Endothelial cell of umbilical vein (primary cell): ENCODE measurements at regions not wholly inside any gene's neighbourhood (a gene's known extent, or its start where the extent isn't known, plus 50 kb on each side); places are given as distances from the start of the nearest gene placed in this dataset.

Source experiments
- BruUV-seq: library from RNA; stranded (reverse); fragments of 400-500 nt; replicated peaks from 2 replicates; lab custom pipeline; 2021; lab: Mats Ljungman, UMichigan
- CTCF ChIA-PET: fragments of 300-600, 350-600 bp; sonication (Branson Sonifier 250); formaldehyde crosslinking; loops from one replicate; lab custom pipeline; 2021; ENCODE audit warnings: antibody characterized with exemption, inconsistent platforms; lab: Charles Lee
- POLR2A ChIA-PET: fragments of 300-600, 350-600 bp; sonication (Branson Sonifier 250); formaldehyde crosslinking; loops from one replicate; lab custom pipeline; 2021; ENCODE audit warnings: antibody characterized with exemption, inconsistent platforms; lab: Charles Lee
- DNase-seq: peaks from one replicate; pipeline ENCODE4 v3.0.0-alpha.2; 2011; ENCODE audit warnings: low read depth, low spot score
- FAIRE-seq: peaks from 2 replicates; lab custom pipeline; 2011; peaks lifted over from hg19 to GRCh38; lab: Jason Lieb, UNC
- H2AFZ ChIP-seq: 2 replicates; pipeline ENCODE4 v1.6.0; 2012; ENCODE audit warnings: low read depth, low read length, control low read depth, inconsistent platforms
- H3K27ac ChIP-seq: 2 replicates; pipeline ENCODE4 v1.5.1; 2011; ENCODE audit warnings: low read depth, mild to moderate bottlenecking, control low read depth, low read length, moderate library complexity; ENCODE audit not compliant: insufficient read depth
- H3K27me3 ChIP-seq, 2 experiments: 2 replicates each; pipeline versions ENCODE4 v1.6.0 to v1.6.1; 2011; ENCODE audit warnings: low read length in 2 of 2, mixed read lengths in 1 of 2; ENCODE audit not compliant: control insufficient read depth in 2 of 2, insufficient read depth in 2 of 2
- H3K36me3 ChIP-seq, 2 experiments: 2 replicates in 1 of 2; 3 replicates in 1 of 2; pipeline ENCODE4 v1.5.1; 2011; ENCODE audit warnings: low read length in 2 of 2, mild to moderate bottlenecking in 1 of 2, moderate library complexity in 1 of 2; ENCODE audit not compliant: control insufficient read depth in 2 of 2, insufficient read depth in 2 of 2; ENCODE audit errors: extremely low read depth in 1 of 2
- H3K4me1 ChIP-seq: 3 replicates; pipeline ENCODE4 v1.5.1; 2011; ENCODE audit warnings: mild to moderate bottlenecking, low read length; ENCODE audit not compliant: control insufficient read depth, insufficient read depth; ENCODE audit errors: extremely low read depth
- H3K4me2 ChIP-seq: 2 replicates; pipeline ENCODE4 v1.6.1; 2011; ENCODE audit warnings: low read length, control low read depth, mixed read lengths; ENCODE audit not compliant: insufficient read depth
- H3K4me3 ChIP-seq, 3 experiments: fragments of 200-600 bp in 1 of 3; sonication (generic), shearing (Covaris generic) in 1 of 3; replicated peaks in 1 of 3; 2 replicates each; pipeline ENCODE4 v1.5.1; 2011 to 2016; ENCODE audit warnings: control low read depth in 3 of 3, low read length in 3 of 3, mild to moderate bottlenecking in 2 of 3, inconsistent platforms in 1 of 3, low read depth in 1 of 3, moderate library complexity in 1 of 3; ENCODE audit not compliant: insufficient read depth in 1 of 3
- H3K79me2 ChIP-seq: 2 replicates; pipeline ENCODE4 v1.6.0; 2012; ENCODE audit warnings: low read length, inconsistent platforms; ENCODE audit not compliant: control insufficient read depth, insufficient read depth
- H3K9ac ChIP-seq: replicated peaks from 2 replicates; pipeline ENCODE3; 2011; ENCODE audit warnings: low read length, control low read depth; ENCODE audit not compliant: insufficient read depth; ENCODE audit errors: extremely low read depth
- H3K9me1 ChIP-seq: replicated peaks from 3 replicates; pipeline ENCODE4 v1.6.0; 2011; ENCODE audit warnings: mild to moderate bottlenecking, low read length; ENCODE audit not compliant: control insufficient read depth, insufficient read depth; ENCODE audit errors: extremely low read depth
- H3K9me3 ChIP-seq: replicated peaks from 2 replicates; pipeline ENCODE4 v1.5.1; 2012; ENCODE audit warnings: low read length, inconsistent platforms; ENCODE audit not compliant: control insufficient read depth, insufficient read depth
- H4K20me1 ChIP-seq: replicated peaks from 2 replicates; pipeline ENCODE3; 2011; ENCODE audit warnings: mild to moderate bottlenecking, low read length; ENCODE audit not compliant: control insufficient read depth, insufficient read depth; ENCODE audit errors: extremely low read depth
- CTCF ChIP-seq, 2 donors: IDR thresholded peaks; 1 replicate in 1 of 2; 2 replicates in 1 of 2; pipeline ENCODE4 v1.5.1; 2011; ENCODE audit warnings: low read length in 2 of 2, mild to moderate bottlenecking in 2 of 2, moderate library complexity in 2 of 2, control low read depth in 1 of 2, inconsistent platforms in 1 of 2, low read depth in 1 of 2; ENCODE audit not compliant: insufficient read depth in 1 of 2; ENCODE audit errors: extremely low read depth in 1 of 2
- EZH2 ChIP-seq: IDR thresholded peaks from 2 replicates; pipeline ENCODE4 v1.6.1; 2012; ENCODE audit warnings: borderline replicate concordance, low read depth, mild to moderate bottlenecking, moderate library complexity, low read length, inconsistent platforms; ENCODE audit not compliant: severe bottlenecking
- FOS ChIP-seq: IDR thresholded peaks from 2 replicates; pipeline ENCODE4 v1.6.1; 2011; ENCODE audit warnings: mild to moderate bottlenecking, low read length, moderate library complexity, borderline replicate concordance; ENCODE audit not compliant: insufficient read depth
- GATA2 ChIP-seq: IDR thresholded peaks from 2 replicates; pipeline ENCODE4 v1.7.0; 2011; ENCODE audit warnings: low read depth, mild to moderate bottlenecking, moderate library complexity, mixed read lengths, low read length; ENCODE audit not compliant: insufficient read length, insufficient read depth
- JUN ChIP-seq: IDR thresholded peaks from 2 replicates; pipeline ENCODE4 v1.6.1; 2011; ENCODE audit warnings: borderline replicate concordance, low read depth; ENCODE audit not compliant: insufficient read length, insufficient read depth
- MAX ChIP-seq: IDR thresholded peaks from 2 replicates; pipeline ENCODE4 v1.6.1; 2011; ENCODE audit not compliant: insufficient read depth, insufficient read length
- MYC ChIP-seq: IDR thresholded peaks from one replicate; pipeline ENCODE4 v1.6.1; 2011; ENCODE audit warnings: mild to moderate bottlenecking, low read depth, low read length
- POLR2A ChIP-seq: IDR thresholded peaks from 2 replicates; pipeline ENCODE4 v1.6.1; 2012; ENCODE audit warnings: low read depth, mild to moderate bottlenecking, control low read depth, low read length
- POLR2AphosphoS5 ChIP-seq: IDR thresholded peaks from 2 replicates; pipeline ENCODE4 v1.6.1; 2012; ENCODE audit warnings: low read depth, mild to moderate bottlenecking, control low read depth, low read length, moderate library complexity; ENCODE audit not compliant: insufficient read depth
- dilution Hi-C: fragments of 300-500 bp; cut with MboI; formaldehyde crosslinking; loops from one replicate; pipeline ENCODE4 v1.15.0; 2019; ENCODE audit warnings: low sequenced_read_pairs; ENCODE audit not compliant: extremely low pct_ligation_motif_present
- intact Hi-C: fragments of 100-400 bp; cut with micrococcal nuclease; formaldehyde crosslinking; loops from one replicate; pipeline ENCODE4 v1.10.0; 2022

- intact Hi-C loops: no loop called here
- ChIA-PET POLR2A (no interaction called here), CTCF (no interaction called here)
- TF ChIP-seq EZH2 (no peak), MAX (no peak), GATA2 (no peak), POLR2A (no peak), JUN (no peak), POLR2AphosphoS5 (no peak), CTCF (IDR thresholded peaks at IDR 0.05; ENCODE audit: extremely low read depth in 1 of 2, insufficient read depth in 1 of 2, low read depth in 1 of 2, low read length in 2 of 2) (no peak), FOS (no peak), MYC (no peak)
- Histone ChIP-seq H3K27ac (no peak overlapping the region), H3K27me3 (no peaks in the 10 kb centered on the region), H3K9ac (no peak overlapping the region), H4K20me1 (no peaks in the 10 kb centered on the region), H3K36me3 (no peaks in the 10 kb centered on the region), H3K79me2 (no peaks in the 10 kb centered on the region), H3K4me1 (no peaks in the 10 kb centered on the region), H2AFZ (no peak overlapping the region), H3K4me2 (no peak overlapping the region), H3K9me3 (no peaks in the 10 kb centered on the region), H3K4me3 (no peak overlapping the region), H3K9me1 (no peaks in the 10 kb centered on the region)
- FAIRE-seq (no peak), DNase-seq (no peak)
- dilution Hi-C loops: no loop called here
- BruUV-seq: no TSS peak
Observed at GRCh38 chr4:130646886-130647285, 1550.9 kb downstream of the C4orf33 start.
